SK-N-SH (cell line): ENCODE measurements at regions not wholly inside any gene's neighbourhood (a gene's known extent, or its start where the extent isn't known, plus 50 kb on each side); places are given as distances from the start of the nearest gene placed in this dataset.

Experiments
- CHD2 ChIP-seq: fragments of 150-350 bp; IDR thresholded peaks from 2 replicates; pipeline ENCODE4 v1.6.1; 2018; ENCODE audit warnings: low read length; ENCODE audit not compliant: partially characterized antibody
- CTCF ChIP-seq: fragments of 200-600 bp; sonication (generic); IDR thresholded peaks from 2 replicates; pipeline ENCODE4 v1.6.1; 2017; ENCODE audit warnings: antibody characterized with exemption, mild to moderate bottlenecking, moderate library complexity
- MAX ChIP-seq: IDR thresholded peaks from 2 replicates; pipeline ENCODE4 v1.4.0; 2012; ENCODE audit warnings: low read depth
- NRF1 ChIP-seq: IDR thresholded peaks from 2 replicates; pipeline ENCODE4 v1.6.1; 2012; ENCODE audit warnings: low read depth, mild to moderate bottlenecking, low read length
- SIN3A ChIP-seq: IDR thresholded peaks from 2 replicates; pipeline ENCODE4 v1.6.1; 2012; ENCODE audit warnings: low read depth, mild to moderate bottlenecking, low read length, moderate library complexity, borderline replicate concordance
- TAF1 ChIP-seq: IDR thresholded peaks from 2 replicates; pipeline ENCODE4 v1.6.1; 2012; ENCODE audit warnings: low read depth, mild to moderate bottlenecking, low read length, moderate library complexity, borderline replicate concordance

DNA sequence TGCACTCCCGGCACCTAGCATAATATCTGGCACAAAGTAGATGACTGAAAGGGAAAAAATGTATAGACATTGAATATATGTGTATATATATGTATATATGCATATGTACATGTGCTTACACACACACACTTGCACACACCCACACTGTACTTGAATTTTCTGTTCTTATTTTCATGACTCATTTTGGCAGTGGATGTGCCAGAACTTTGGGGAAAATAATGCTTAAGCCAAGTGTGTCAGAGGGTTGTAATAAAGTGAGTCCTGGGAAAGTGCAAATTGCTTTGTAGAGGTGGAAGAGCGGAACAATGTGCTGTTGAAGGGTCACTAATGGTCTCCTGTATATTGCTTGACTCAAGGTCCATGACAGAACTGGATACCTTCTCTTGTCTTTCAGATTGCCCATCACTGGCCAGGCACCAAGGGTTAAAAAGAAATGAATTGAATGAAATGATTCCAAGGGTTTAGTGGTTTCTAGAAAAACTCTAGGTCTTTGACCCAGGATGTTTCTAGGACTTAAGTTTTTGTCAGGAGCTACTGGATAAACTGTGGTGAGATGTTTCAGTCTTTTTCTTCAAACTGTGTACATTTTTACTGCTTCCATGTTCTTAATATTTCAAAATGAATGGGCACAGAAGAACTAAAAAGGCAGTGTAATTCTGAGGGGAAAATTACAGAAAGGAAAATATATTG is 129.9 kb upstream of the MOCS2 start:
- TF ChIP-seq CHD2 (no peak), TAF1 (no peak), MAX (no peak), CTCF (no peak), SIN3A (no peak), NRF1 (no peak)
